ACHN (cell line): ENCODE measurements at regions not wholly inside any gene's neighbourhood (a gene's known extent, or its start where the extent isn't known, plus 50 kb on each side); places are given as distances from the start of the nearest gene placed in this dataset.

Source experiments
- DNase-seq: peaks from one replicate; pipeline ENCODE4 v3.0.0-alpha.2; 2015
- in situ Hi-C: cut with HindIII; loops from 2 replicates; pipeline ENCODE4 v1.10.0; 2017; ENCODE audit warnings: low sequenced_read_pairs, low pct_ligation_motif_present, low pct_unique_long_range_greater_than_20kb

DNA sequence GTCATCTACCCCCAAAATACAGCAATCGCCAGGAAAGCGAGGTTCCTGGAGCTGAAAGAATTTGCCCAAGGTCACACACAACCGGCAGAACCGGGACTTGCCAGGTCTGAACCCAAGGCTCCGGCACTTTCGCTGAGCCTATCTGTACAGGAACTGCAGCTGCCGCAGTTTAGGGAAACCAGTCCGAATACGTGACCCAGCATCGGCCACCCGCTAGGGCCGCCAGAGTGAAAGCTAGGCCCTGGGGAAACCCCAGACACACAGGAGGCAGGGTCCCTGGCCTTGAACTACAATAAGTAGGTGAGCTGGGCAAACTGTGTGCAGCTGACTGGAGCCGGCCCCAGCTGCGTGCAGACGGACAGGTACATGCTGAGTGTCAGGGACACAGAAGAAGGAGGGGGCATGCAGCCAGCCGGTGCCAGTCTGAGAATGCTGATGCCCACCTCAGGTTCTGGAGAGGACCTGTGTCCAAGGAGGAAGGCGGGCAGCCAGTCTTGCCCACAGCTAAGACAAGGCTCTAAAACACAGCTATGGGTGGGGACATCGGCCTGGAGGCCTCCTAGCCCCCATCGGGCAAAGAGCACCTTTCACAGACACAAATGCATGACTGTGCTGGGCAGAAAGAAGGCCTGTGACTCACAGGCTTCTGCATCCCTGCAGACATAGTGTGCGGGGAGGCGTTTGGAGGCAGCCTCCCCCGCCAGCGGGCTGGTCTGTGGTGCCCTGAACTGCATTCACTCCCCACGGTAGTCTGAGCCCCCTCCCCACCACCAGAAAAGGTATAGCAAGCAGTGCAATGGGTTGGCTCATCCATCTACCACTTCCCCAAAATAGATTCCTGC lies 107.4 kb upstream of the ID2 start:
- in situ Hi-C loops = no loop called here
- DNase-seq = no peak

DNA sequence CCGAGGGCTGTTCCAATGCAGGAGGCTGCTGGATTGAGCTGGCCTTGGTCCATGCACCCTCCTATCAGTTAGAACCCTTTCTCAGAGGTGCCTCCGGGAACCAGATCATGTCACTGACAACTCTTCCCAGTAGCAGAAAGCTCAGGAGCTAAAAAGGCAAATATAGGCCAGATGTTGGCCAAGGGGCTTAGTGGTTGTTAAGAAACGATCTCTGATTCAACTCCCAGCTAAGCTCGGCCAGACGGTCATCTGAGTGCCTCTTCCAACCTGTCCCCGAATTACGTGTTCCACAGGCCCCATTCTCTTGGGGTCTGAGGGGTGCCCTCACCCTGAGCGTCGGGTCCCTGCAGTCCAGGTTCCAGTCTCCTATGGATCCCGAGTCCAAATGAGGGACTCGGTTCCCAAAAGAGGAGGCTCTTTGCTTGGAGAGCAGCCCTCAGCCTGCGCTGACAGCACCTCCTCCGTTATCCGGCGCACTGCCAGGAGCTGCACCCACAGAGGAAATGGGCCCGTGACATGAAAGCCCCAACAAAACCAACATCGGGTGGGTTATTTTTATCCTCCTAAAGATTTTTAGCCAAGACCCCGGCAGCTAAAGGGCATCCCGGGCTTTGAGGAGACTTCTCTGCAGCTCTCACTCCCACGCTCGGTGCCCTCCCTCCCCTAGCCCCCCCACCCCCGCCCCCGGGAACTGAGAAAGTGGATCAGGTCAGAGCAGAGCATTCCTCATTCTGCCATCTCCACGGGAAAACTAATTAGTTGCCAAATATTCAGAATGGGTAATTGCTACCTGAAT lies 106.6 kb upstream of the ID2 start:
- no peak for DNase-seq
- in situ Hi-C loops = no loop called here

DNA sequence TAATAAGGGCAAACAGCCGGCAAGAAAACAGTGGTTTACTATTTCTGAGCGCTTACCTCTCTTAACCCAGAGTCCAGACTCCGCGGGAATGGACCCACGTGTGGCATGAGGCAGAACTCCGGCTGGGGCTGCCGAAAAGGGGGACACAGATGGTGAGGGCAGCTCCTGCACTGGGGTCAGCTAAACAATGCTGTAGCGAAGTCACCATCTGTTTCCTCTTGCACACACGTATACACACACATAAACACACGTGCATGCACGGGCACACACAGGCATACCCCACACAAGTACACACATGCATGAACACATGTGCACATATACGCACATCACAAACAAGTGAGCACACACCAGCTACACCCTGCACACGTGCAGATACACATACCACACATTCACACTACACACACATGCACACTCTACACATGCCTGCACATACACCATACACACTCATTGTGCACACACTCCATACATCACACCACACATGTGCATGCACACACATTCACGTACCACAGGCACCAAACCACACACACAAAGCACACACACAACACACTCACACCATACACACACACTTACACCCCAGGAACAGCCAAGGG lies 105.9 kb upstream of the ID2 start:
- in situ Hi-C loops = no loop called here
- no peak for DNase-seq

- no peak for DNase-seq
Measured at GRCh38 chr2:8576525-8577167, 105.2 kb upstream of the ID2 start.

DNA sequence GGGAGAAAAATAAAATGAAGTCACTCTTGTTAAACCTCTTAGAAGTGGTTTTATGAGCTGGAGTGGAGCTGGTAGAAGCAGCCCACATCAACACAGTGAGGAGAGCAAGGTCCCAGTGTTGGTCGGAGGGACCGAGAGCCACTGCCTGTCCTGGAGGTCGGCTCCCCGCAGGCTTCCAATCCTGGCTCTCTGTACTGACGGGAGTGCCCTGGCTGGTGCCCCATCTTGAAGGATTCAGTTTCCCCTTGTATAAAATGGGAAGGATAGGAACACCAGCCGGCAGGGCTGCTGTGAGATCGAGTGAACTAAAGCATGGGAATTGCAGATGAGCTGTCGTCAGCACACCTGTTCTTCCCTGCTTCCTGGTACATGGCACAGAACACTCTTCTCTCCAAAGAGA lies 104.3 kb upstream of the ID2 start:
- in situ Hi-C loops = no loop called here
- DNase-seq = no peak

More at GRCh38 chr2:8576525-8577167, 105.2 kb upstream of the ID2 start:
- in situ Hi-C loops = no loop called here

- in situ Hi-C loops = no loop called here
- no peak for DNase-seq
Measured at GRCh38 chr2:8578335-8579244, 103.3 kb upstream of the ID2 start.

DNA sequence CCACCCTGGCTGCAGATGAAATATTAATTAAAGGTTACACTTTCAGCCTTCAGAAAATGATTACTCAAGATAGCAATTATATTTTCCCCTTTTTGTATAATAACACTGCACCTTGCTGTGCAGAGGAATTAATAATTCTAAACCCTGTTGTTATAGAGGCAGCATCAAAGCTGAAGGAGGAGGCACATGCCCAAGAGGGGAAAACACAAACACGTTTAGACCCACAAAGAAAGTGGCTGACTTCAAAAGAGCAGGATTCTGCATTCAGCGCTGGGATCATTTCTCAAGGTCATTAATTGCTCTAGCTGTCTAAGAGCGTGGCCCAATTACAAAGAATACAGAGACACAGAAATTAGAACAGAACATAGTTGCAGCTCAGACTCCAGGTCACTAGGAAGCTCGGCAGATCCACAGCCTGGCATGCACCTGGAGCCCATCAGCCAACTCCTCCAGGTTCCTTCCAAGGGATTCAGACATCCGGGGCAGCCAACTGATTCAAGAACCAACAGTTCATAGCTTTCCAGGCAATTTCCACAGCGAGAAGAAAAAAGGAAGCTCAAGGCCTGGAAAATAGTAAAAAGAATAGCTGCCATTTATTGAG lies 102.3 kb upstream of the ID2 start:
- DNase-seq = no peak
- in situ Hi-C loops = no loop called here

- no peak for DNase-seq
- in situ Hi-C loops = no loop called here
Measured at GRCh38 chr2:8580316-8581233, 101.3 kb upstream of the ID2 start.

DNA sequence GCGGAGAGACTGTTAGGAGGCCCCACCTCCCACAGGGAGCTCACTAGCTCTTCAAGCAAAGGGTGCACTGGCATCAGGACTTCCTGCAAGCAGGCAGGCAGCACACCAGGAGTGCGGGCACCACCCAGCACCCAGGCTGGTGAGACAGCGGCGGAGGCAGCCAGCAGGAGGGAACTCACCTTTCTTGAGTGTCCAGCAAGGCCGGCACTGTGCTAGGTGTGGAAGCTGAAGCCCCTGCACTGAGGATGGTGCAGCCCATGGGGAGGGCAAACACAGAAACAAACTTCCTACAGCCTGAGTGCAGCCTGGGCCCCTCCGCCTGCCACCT lies 100.7 kb upstream of the ID2 start:
- in situ Hi-C loops = no loop called here
- DNase-seq = no peak

DNA sequence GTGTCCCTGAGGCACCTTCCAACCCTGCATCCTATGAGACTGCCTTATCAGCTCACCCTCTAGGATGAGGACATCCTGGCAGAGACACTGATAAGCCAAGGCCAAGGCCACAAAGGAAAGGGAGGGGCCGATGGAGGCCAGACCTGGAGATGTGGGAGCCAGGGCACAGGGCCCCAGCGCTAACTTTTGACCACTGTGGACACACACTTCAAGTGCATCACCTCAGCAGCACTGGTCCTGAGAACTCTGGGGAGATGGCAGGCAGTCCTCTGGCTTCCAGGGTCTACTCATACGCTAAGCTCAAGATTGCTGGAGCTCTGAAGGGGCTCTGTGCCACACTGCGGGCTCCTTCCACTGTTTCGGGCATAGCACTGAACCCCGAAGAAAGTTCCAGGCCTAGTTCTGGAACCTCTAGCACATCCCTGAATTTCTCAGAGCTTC lies 100.2 kb upstream of the ID2 start:
- DNase-seq = no peak
- in situ Hi-C loops = no loop called here

GRCh38 chr2:8582191-8582590 lies 99.7 kb upstream of the ID2 start:
- DNase-seq = no peak
- in situ Hi-C loops = no loop called here

DNA sequence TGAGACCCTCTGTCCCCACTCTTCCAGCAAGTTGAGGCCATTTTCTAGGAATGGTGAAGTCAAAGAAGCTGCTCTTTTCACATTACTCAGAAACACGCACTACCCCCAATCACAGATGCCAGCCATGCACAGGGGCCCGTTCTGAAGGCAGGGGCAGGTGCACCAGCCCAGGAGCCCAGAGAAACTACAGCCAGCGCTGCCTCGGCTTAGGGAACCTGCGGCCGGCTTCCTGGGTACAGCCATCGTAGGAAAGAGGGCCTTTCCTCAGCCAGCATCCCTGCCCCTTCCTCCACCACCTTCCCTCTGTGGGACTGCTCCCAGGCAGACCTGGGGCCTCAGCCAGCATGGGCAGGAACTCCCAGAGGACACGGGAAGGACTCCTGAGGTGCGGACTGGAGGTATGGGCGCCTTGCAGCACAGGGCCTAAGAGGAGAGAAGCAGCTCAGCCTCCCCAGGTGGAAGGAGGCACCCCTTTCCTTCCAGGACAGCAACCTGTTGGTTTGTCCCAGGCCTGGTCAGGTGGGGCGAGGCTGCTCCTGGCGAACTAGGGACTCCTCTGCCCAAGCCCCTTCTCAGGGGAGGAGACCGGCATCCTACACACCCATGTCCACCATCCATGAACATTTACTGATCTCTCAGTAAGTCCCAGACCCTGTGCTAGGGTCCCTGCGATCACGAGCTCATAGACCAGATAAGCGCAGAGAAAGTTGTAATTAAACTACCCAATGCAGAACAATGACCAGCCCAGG lies 99.0 kb upstream of the ID2 start:
- DNase-seq = no peak
- in situ Hi-C loops = no loop called here

- DNase-seq = peak; percentile 95
- in situ Hi-C loops = no loop called here
Measured at GRCh38 chr2:8583400-8584173, 98.3 kb upstream of the ID2 start.

DNA sequence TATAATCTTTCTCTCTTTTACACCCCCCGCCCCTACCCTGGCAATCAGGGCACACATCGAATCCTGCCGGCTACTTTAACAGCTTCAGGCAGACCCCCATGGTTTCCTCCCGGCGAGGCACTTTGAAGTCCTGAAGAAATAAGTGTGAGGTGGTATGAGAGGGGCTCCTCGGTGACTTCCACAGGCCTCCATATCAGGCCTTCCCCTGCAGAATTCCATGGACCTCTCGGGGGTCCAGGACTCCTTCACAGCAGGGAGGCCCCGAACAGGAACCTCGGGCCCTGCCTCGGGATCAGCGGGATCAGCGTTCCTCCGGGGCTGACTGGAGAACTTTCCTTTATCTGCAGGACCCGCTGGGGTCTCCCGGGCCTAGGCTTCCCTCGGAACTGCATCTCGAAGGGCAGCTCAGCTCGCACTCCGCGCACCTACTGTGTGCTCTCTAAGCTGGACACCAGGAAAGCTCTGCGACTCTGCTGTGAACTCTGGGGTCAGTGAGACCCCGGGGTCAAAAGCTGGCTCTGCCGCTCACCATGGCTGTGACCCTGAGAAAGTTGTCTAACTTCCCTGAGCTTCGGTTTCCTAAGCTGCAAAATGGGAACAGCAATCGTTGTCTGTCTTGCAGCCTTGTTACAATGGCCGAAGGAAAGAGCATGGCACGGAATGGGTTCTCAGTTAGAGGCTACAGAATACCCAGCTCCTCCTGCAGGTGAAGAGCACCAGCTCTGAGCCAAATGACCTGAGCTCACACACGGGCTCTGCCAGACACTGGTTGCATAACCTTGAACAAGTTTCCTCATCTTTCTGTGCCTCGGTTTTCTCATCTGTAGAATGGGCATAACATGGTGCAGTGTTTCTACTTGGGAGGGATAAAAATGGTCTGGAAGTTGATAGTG lies 97.4 kb upstream of the ID2 start:
- no peak for DNase-seq
- in situ Hi-C loops = no loop called here
